Common myeloid progenitor, CD34-positive (primary cell): ENCODE measurements at regions not wholly inside any gene's neighbourhood (a gene's known extent, or its start where the extent isn't known, plus 50 kb on each side); places are given as distances from the start of the nearest gene placed in this dataset.

Source experiments
- CTCF ChIA-PET: fragments of 350-600 bp; sonication (Branson Sonifier 250); formaldehyde crosslinking; loops from one replicate; lab custom pipeline; 2021; ENCODE audit warnings: antibody characterized with exemption; lab: Charles Lee
- POLR2A ChIA-PET: fragments of 350-600 bp; sonication (Branson Sonifier 250); formaldehyde crosslinking; loops from one replicate; lab custom pipeline; 2021; ENCODE audit warnings: antibody characterized with exemption; lab: Charles Lee
- DNase-seq, 3 donors: peaks; one replicate each; pipeline versions ENCODE4 v3.0.0 to v3.0.0-alpha.2; 2013
- H3K27ac ChIP-seq, 2 experiments: 1 replicate in 1 of 2; 2 replicates in 1 of 2; pipeline ENCODE4 v1.7.0; 2013; ENCODE audit warnings: inconsistent platforms in 2 of 2, low read length in 2 of 2, mild to moderate bottlenecking in 2 of 2, low read depth in 1 of 2, moderate library complexity in 1 of 2; ENCODE audit not compliant: severe bottlenecking in 2 of 2, insufficient read depth in 1 of 2, poor library complexity in 1 of 2
- H3K27me3 ChIP-seq, 5 experiments: replicated peaks in 2 of 5; 1 replicate in 3 of 5; 2 replicates in 2 of 5; pipeline versions ENCODE4 v1.6.1 to v1.7.0; 2013; ENCODE audit warnings: low read length in 4 of 5, mild to moderate bottlenecking in 2 of 5, moderate library complexity in 2 of 5, inconsistent platforms in 1 of 5; ENCODE audit not compliant: insufficient read depth in 5 of 5, control insufficient read depth in 4 of 5
- H3K36me3 ChIP-seq, 4 experiments: 1 replicate in 2 of 4; 2 replicates in 2 of 4; pipeline versions ENCODE4 v1.6.1 to v1.7.0; 2013; ENCODE audit warnings: low read length in 3 of 4, control low read depth in 1 of 4, mild to moderate bottlenecking in 1 of 4; ENCODE audit not compliant: control insufficient read depth in 4 of 4, insufficient read depth in 4 of 4
- H3K4me1 ChIP-seq, 4 experiments: 1 replicate in 3 of 4; 2 replicates in 1 of 4; pipeline versions ENCODE4 v1.6.1 to v1.7.1; 2013; ENCODE audit warnings: low read length in 3 of 4, mild to moderate bottlenecking in 3 of 4, control low read depth in 1 of 4, inconsistent platforms in 1 of 4, moderate library complexity in 1 of 4; ENCODE audit not compliant: control insufficient read depth in 4 of 4, insufficient read depth in 4 of 4; ENCODE audit errors: control extremely low read depth in 1 of 4
- H3K4me3 ChIP-seq, 7 experiments: 1 replicate in 4 of 7; 2 replicates in 3 of 7; pipeline versions ENCODE4 v1.5.1 to v1.7.0; 2013; ENCODE audit warnings: mild to moderate bottlenecking in 7 of 7, low read length in 6 of 7, moderate library complexity in 6 of 7, inconsistent platforms in 2 of 7, low read depth in 2 of 7, control low read depth in 1 of 7; ENCODE audit not compliant: insufficient read depth in 4 of 7, control insufficient read depth in 1 of 7; ENCODE audit errors: extremely low read depth in 1 of 7
- H3K9me3 ChIP-seq, 5 experiments: 1 replicate in 4 of 5; 2 replicates in 1 of 5; pipeline versions ENCODE4 v1.6.1 to v1.7.1; 2013; ENCODE audit warnings: low read length in 4 of 5, mild to moderate bottlenecking in 2 of 5, inconsistent platforms in 1 of 5, low read depth in 1 of 5, moderate library complexity in 1 of 5; ENCODE audit not compliant: control insufficient read depth in 4 of 5, insufficient read depth in 2 of 5; ENCODE audit errors: control extremely low read depth in 1 of 5
- WGBS: methylation state at CpG from one replicate; pipeline ENCODE4 v1.1.5; 2013; ENCODE audit not compliant: insufficient coverage; 5-methylcytosine and 5-hydroxymethylcytosine counted together

GRCh38 chr3:147941969-147942368 is 532.8 kb downstream of the ZIC1 start:
- ChIA-PET POLR2A (no interaction called here), CTCF (no interaction called here)
- Histone ChIP-seq H3K9me3 (no peaks in the 10 kb centered on the region), H3K36me3 (no peaks in the 10 kb centered on the region), H3K27ac (no peak overlapping the region), H3K4me1 (no peaks in the 10 kb centered on the region), H3K27me3 (peaks cover 0 to 4% (median 0%) of the 10 kb centered on the region in 5 experiments), H3K4me3 (no peak overlapping the region)
- 79% methylated on average over 2 of the region's 2 CpGs for WGBS
- no peak for DNase-seq

- CTCF ChIA-PET = no interaction called here
- WGBS = 100% methylated on average over 2 of the region's 2 CpGs
- no peak for DNase-seq
- POLR2A ChIA-PET = no interaction called here
- no peaks in the 10 kb centered on the region for H3K4me1 ChIP-seq
- H3K27me3 ChIP-seq = peaks cover 0 to 3% (median 0%) of the 10 kb centered on the region in 5 experiments
- no peak overlapping the region for H3K4me3 ChIP-seq
- no peaks in the 10 kb centered on the region for H3K36me3 ChIP-seq
- no peak overlapping the region for H3K27ac ChIP-seq
- H3K9me3 ChIP-seq = no peaks in the 10 kb centered on the region
Observed at GRCh38 chr3:147943265-147943945, 534.2 kb downstream of the ZIC1 start.

- Histone ChIP-seq H3K27me3 (no peaks in the 10 kb centered on the region), H3K27ac (no peak overlapping the region), H3K4me3 (peak overlapping the region in 2 of 7 experiments; percentile 4 to 42), H3K9me3 (no peaks in the 10 kb centered on the region), H3K4me1 (no peaks in the 10 kb centered on the region), H3K36me3 (no peaks in the 10 kb centered on the region)
- WGBS = 39% methylated on average over 2 of the region's 4 CpGs
- CTCF ChIA-PET = no interaction called here
- DNase-seq = peak; percentile 1 to 8 (median 1)
- POLR2A ChIA-PET = no interaction called here
Observed at GRCh38 chr3:147945968-147946519, 536.9 kb downstream of the ZIC1 start.

GRCh38 chr3:147956615-147957014 is 547.5 kb downstream of the ZIC1 start:
- 100% methylated on average over 1 of the region's 1 CpG for WGBS
- CTCF ChIA-PET = no interaction called here
- no peak overlapping the region for H3K27ac ChIP-seq
- DNase-seq = no peak
- no peaks in the 10 kb centered on the region for H3K27me3 ChIP-seq
- POLR2A ChIA-PET = no interaction called here
- H3K4me1 ChIP-seq = no peaks in the 10 kb centered on the region
- no peaks in the 10 kb centered on the region for H3K9me3 ChIP-seq
- no peak overlapping the region for H3K4me3 ChIP-seq
- no peaks in the 10 kb centered on the region for H3K36me3 ChIP-seq

GRCh38 chr3:147958754-147959153 is 549.6 kb downstream of the ZIC1 start:
- H3K27me3 ChIP-seq = no peaks in the 10 kb centered on the region
- H3K9me3 ChIP-seq = no peaks in the 10 kb centered on the region
- H3K4me1 ChIP-seq = no peaks in the 10 kb centered on the region
- no peak overlapping the region for H3K4me3 ChIP-seq
- H3K36me3 ChIP-seq = no peaks in the 10 kb centered on the region
- POLR2A ChIA-PET = no interaction called here
- WGBS = 90% methylated on average over 1 of the region's 1 CpG
- no peak overlapping the region for H3K27ac ChIP-seq
- CTCF ChIA-PET = no interaction called here
- no peak for DNase-seq

GRCh38 chr3:147960786-147961185 is 551.6 kb downstream of the ZIC1 start:
- no peak overlapping the region for H3K4me3 ChIP-seq
- no peaks in the 10 kb centered on the region for H3K4me1 ChIP-seq
- WGBS = 100% methylated on average over 1 of the region's 6 CpGs
- H3K9me3 ChIP-seq = no peaks in the 10 kb centered on the region
- H3K27ac ChIP-seq = no peak overlapping the region
- H3K36me3 ChIP-seq = no peaks in the 10 kb centered on the region
- POLR2A ChIA-PET = no interaction called here
- CTCF ChIA-PET = no interaction called here
- no peaks in the 10 kb centered on the region for H3K27me3 ChIP-seq
- no peak for DNase-seq

GRCh38 chr3:147962408-147963164 is 553.4 kb downstream of the ZIC1 start:
- CTCF ChIA-PET = no interaction called here
- no peak for DNase-seq
- Histone ChIP-seq H3K27me3 (no peaks in the 10 kb centered on the region), H3K9me3 (no peaks in the 10 kb centered on the region), H3K27ac (no peak overlapping the region), H3K4me3 (no peak overlapping the region), H3K4me1 (no peaks in the 10 kb centered on the region), H3K36me3 (no peaks in the 10 kb centered on the region)
- POLR2A ChIA-PET = no interaction called here
- WGBS = 84% methylated on average over 5 of the region's 5 CpGs
